GM12878 (cell line): ENCODE measurements at regions not wholly inside any gene's neighbourhood (a gene's known extent, or its start where the extent isn't known, plus 50 kb on each side); places are given as distances from the start of the nearest gene placed in this dataset.

Source experiments
- BMI1 ChIP-seq: fragments of 450-650 bp; IDR thresholded peaks from 2 replicates; pipeline ENCODE4 v1.6.1; 2016; ENCODE audit warnings: mild to moderate bottlenecking, moderate library complexity, borderline replicate concordance
- CHD2 ChIP-seq: IDR thresholded peaks from 2 replicates; pipeline ENCODE4 v1.6.1; 2011; ENCODE audit warnings: low read depth, low read length, improper control_type of control experiment, borderline replicate concordance
- ESRRA ChIP-seq: IDR thresholded peaks from 2 replicates; pipeline ENCODE4 v1.6.1; 2012; ENCODE audit warnings: mild to moderate bottlenecking, low read length, improper control_type of control experiment
- HCFC1 ChIP-seq: fragments of 150-350 bp; IDR thresholded peaks from 2 replicates; pipeline ENCODE4 v1.6.1; 2014; ENCODE audit warnings: low read length
- IKZF2 ChIP-seq, 2 experiments: fragments of 450-650 bp; IDR thresholded peaks; 2 replicates each; pipeline ENCODE4 v1.6.1; 2017; ENCODE audit warnings: mild to moderate bottlenecking in 2 of 2, moderate library complexity in 2 of 2
- LARP7 ChIP-seq: fragments of 450-650 bp; IDR thresholded peaks from 2 replicates; pipeline ENCODE4 v1.6.1; 2017; ENCODE audit warnings: mild to moderate bottlenecking
- MLLT1 ChIP-seq: fragments of 450-650 bp; IDR thresholded peaks from 2 replicates; pipeline ENCODE4 v1.6.1; 2016; ENCODE audit warnings: mild to moderate bottlenecking
- MTA3 ChIP-seq: IDR thresholded peaks from 2 replicates; pipeline ENCODE4 v1.6.1; 2012; ENCODE audit warnings: low read length, inconsistent platforms, borderline replicate concordance
- NFYB ChIP-seq: IDR thresholded peaks from 2 replicates; pipeline ENCODE4 v1.6.1; 2011; ENCODE audit warnings: low read depth, mild to moderate bottlenecking, low read length, improper control_type of control experiment, moderate library complexity; ENCODE audit not compliant: insufficient read depth
- NR2C1 ChIP-seq: fragments of 450-650 bp; IDR thresholded peaks from 2 replicates; pipeline ENCODE4 v1.6.1; 2017; ENCODE audit warnings: antibody characterized with exemption, mild to moderate bottlenecking, moderate library complexity
- RAD21 ChIP-seq: IDR thresholded peaks from 2 replicates; pipeline ENCODE4 v1.6.1; 2011; ENCODE audit warnings: mild to moderate bottlenecking, low read depth, low read length, moderate library complexity; ENCODE audit not compliant: insufficient read depth
- RAD51 ChIP-seq: fragments of 450-650 bp; IDR thresholded peaks from 2 replicates; pipeline ENCODE4 v1.6.1; 2016; ENCODE audit warnings: moderate library complexity, mild to moderate bottlenecking, inconsistent platforms
- RB1 ChIP-seq: fragments of 450-650 bp; formaldehyde crosslinking; IDR thresholded peaks from 2 replicates; pipeline ENCODE4 v1.6.1; 2017; ENCODE audit warnings: mild to moderate bottlenecking, borderline replicate concordance
- RBBP5 ChIP-seq: fragments of 200-600 bp; sonication (generic); conservative IDR thresholded peaks from 2 replicates; pipeline ENCODE4 v1.6.1; 2016
- RCOR1 ChIP-seq: conservative IDR thresholded peaks from 2 replicates; pipeline ENCODE4 v1.6.1; 2012; ENCODE audit warnings: low read depth, low read length, improper control_type of control experiment
- RELA ChIP-seq: fragments of 450-650 bp; IDR thresholded peaks from 2 replicates; pipeline ENCODE4 v1.8.0; 2014; ENCODE audit warnings: borderline replicate concordance; ENCODE audit not compliant: partially characterized antibody
- SIN3A ChIP-seq: IDR thresholded peaks from 2 replicates; pipeline ENCODE4 v1.6.1; 2012; ENCODE audit warnings: low read depth, low read length, improper control_type of control experiment
- SIX5 ChIP-seq: IDR thresholded peaks from 2 replicates; pipeline ENCODE4 v1.6.1; 2011; ENCODE audit warnings: mild to moderate bottlenecking, low read depth, low read length, moderate library complexity; ENCODE audit not compliant: severe bottlenecking
- SMAD1 ChIP-seq: fragments of 450-650 bp; IDR thresholded peaks from 2 replicates; pipeline ENCODE4 v1.6.1; 2018; ENCODE audit warnings: mild to moderate bottlenecking, low read depth; ENCODE audit not compliant: partially characterized antibody
- SPI1 ChIP-seq: IDR thresholded peaks from 2 replicates; pipeline ENCODE4 v1.6.1; 2011; ENCODE audit warnings: low read depth, mild to moderate bottlenecking, low read length, moderate library complexity, borderline replicate concordance; ENCODE audit not compliant: insufficient read depth
- TAF1 ChIP-seq: IDR thresholded peaks from 2 replicates; pipeline ENCODE4 v1.6.1; 2011; ENCODE audit warnings: mild to moderate bottlenecking, low read depth, low read length, borderline replicate concordance
- ZBTB40 ChIP-seq: fragments of 450-650 bp; IDR thresholded peaks from 2 replicates; pipeline ENCODE4 v1.6.1; 2016; ENCODE audit warnings: mild to moderate bottlenecking, moderate library complexity, borderline replicate concordance
- ZNF217 ChIP-seq: fragments of 450-650 bp; IDR thresholded peaks from 2 replicates; pipeline ENCODE4 v1.6.1; 2017; ENCODE audit warnings: antibody characterized with exemption, mild to moderate bottlenecking
- ZNF274 ChIP-seq: IDR thresholded peaks from one replicate; pipeline ENCODE4 v1.8.0; 2011; ENCODE audit not compliant: insufficient read length, insufficient read depth
- ZNF592 ChIP-seq: fragments of 450-650 bp; IDR thresholded peaks from 2 replicates; pipeline ENCODE4 v1.6.1; 2017; ENCODE audit warnings: mild to moderate bottlenecking, moderate library complexity

- TF ChIP-seq SIX5 (no peak), MLLT1 (no peak), NFYB (no peak), RAD21 (no peak), RAD51 (peak; percentile 65; the same call in 1 of the 2 replicates), ZNF592 (no peak), RCOR1 (no peak), RB1 (no peak), RBBP5 (no peak), HCFC1 (no peak), ZBTB40 (no peak), SIN3A (no peak), BMI1 (no peak), LARP7 (no peak), MTA3 (no peak), ESRRA (no peak), CHD2 (no peak), ZNF274 (no peak), SPI1 (peak; percentile 83; the same call in 1 of the 2 replicates), ZNF217 (no peak), RELA (no peak), NR2C1 (no peak), TAF1 (no peak), SMAD1 (no peak), IKZF2 (IDR thresholded peaks at IDR 0.05) (peak; percentile 73; a peak in 3 of 4 replicates)
Observed at GRCh38 chr2:9753276-9753600, 90.0 kb upstream of the TAF1B start (continued).
